C4-2B (cell line): ENCODE measurements at regions not wholly inside any gene's neighbourhood (a gene's known extent, or its start where the extent isn't known, plus 50 kb on each side); places are given as distances from the start of the nearest gene placed in this dataset.

Experiments
- ZFX ChIP-seq: fragments of 450-650 bp; IDR thresholded peaks from 2 replicates; pipeline ENCODE4 v1.6.1; 2017
- TF ChIP-seq, protein P1 (sequence below): fragments of 450-650 bp; conservative IDR thresholded peaks from 2 replicates; pipeline ENCODE4 v1.5.1; 2017; ENCODE audit warnings: mild to moderate bottlenecking

- no peak for TF ChIP-seq ZFX
- TF ChIP-seq, protein P1, sequence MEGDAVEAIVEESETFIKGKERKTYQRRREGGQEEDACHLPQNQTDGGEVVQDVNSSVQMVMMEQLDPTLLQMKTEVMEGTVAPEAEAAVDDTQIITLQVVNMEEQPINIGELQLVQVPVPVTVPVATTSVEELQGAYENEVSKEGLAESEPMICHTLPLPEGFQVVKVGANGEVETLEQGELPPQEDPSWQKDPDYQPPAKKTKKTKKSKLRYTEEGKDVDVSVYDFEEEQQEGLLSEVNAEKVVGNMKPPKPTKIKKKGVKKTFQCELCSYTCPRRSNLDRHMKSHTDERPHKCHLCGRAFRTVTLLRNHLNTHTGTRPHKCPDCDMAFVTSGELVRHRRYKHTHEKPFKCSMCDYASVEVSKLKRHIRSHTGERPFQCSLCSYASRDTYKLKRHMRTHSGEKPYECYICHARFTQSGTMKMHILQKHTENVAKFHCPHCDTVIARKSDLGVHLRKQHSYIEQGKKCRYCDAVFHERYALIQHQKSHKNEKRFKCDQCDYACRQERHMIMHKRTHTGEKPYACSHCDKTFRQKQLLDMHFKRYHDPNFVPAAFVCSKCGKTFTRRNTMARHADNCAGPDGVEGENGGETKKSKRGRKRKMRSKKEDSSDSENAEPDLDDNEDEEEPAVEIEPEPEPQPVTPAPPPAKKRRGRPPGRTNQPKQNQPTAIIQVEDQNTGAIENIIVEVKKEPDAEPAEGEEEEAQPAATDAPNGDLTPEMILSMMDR = no peak
Observed at GRCh38 chr14:27739657-27740156, 1026.9 kb upstream of the FOXG1 start.
